Neural cell (in vitro differentiated cells): ENCODE measurements at regions not wholly inside any gene's neighbourhood (a gene's known extent, or its start where the extent isn't known, plus 50 kb on each side); places are given as distances from the start of the nearest gene placed in this dataset.

Experiments used
- H2AFZ ChIP-seq: fragments of 200-600, 300-800 bp; sonication (generic), shearing (Covaris generic); 2 replicates; pipeline ENCODE4 v1.6.0; 2014; ENCODE audit warnings: low read depth, mild to moderate bottlenecking, antibody characterized with exemption, low read length, moderate library complexity
- H3F3A ChIP-seq: fragments of 200-600 bp; shearing (Covaris generic); 2 replicates; pipeline ENCODE4 v1.6.1; 2016; ENCODE audit warnings: mild to moderate bottlenecking, moderate library complexity, mixed read lengths, antibody characterized with exemption, low read length; ENCODE audit not compliant: insufficient read depth, poor library complexity, severe bottlenecking
- H3K27ac ChIP-seq: fragments of 200-600, 300-800 bp; sonication (generic), shearing (Covaris generic); 2 replicates; pipeline ENCODE4 v1.5.1; 2014; ENCODE audit warnings: mild to moderate bottlenecking, low read length, moderate library complexity
- H3K27me3 ChIP-seq: fragments of 300-800, 200-600 bp; sonication (generic), shearing (Covaris generic); 2 replicates; pipeline ENCODE4 v1.6.0; 2014; ENCODE audit warnings: mild to moderate bottlenecking, low read depth, low read length, moderate library complexity; ENCODE audit not compliant: insufficient read depth
- H3K36me3 ChIP-seq: fragments of 300-800, 200-600 bp; sonication (generic), shearing (Covaris generic); 2 replicates; pipeline ENCODE4 v1.5.1; 2014; ENCODE audit warnings: mild to moderate bottlenecking, antibody characterized with exemption, low read length, moderate library complexity; ENCODE audit not compliant: insufficient read depth
- H3K4me2 ChIP-seq: fragments of 300-800, 200-600 bp; sonication (generic), shearing (Covaris generic); 2 replicates; pipeline ENCODE4 v1.6.0; 2014; ENCODE audit warnings: mild to moderate bottlenecking, low read length
- H3K4me3 ChIP-seq: fragments of 300-800, 200-600 bp; sonication (generic), shearing (Covaris generic); 2 replicates; pipeline ENCODE4 v1.5.1; 2014; ENCODE audit warnings: mild to moderate bottlenecking, low read length, moderate library complexity
- H3K79me2 ChIP-seq: fragments of 200-600 bp; shearing (Covaris generic); replicated peaks from 2 replicates; pipeline ENCODE4 v1.6.0; 2014; ENCODE audit warnings: mild to moderate bottlenecking, low read length, moderate library complexity; ENCODE audit not compliant: insufficient read depth
- H3K9ac ChIP-seq: fragments of 300-800, 200-600 bp; sonication (generic), shearing (Covaris generic); 2 replicates; pipeline ENCODE4 v1.6.1; 2016; ENCODE audit warnings: mild to moderate bottlenecking, low read length, mixed read lengths
- H3K9me2 ChIP-seq: fragments of 200-600 bp; shearing (Covaris generic); 2 replicates; pipeline ENCODE4 v1.6.1; 2016; ENCODE audit warnings: mild to moderate bottlenecking, low read length, mixed read lengths; ENCODE audit not compliant: insufficient read depth
- H3K9me3 ChIP-seq: fragments of 200-600, 300-800 bp; sonication (generic), shearing (Covaris generic); 2 replicates; pipeline ENCODE4 v1.6.1; 2016; ENCODE audit warnings: mild to moderate bottlenecking, mixed run types, low read length, moderate library complexity, mixed read lengths
- H4K20me1 ChIP-seq: fragments of 200-600 bp; shearing (Covaris generic); 2 replicates; pipeline ENCODE4 v1.6.1; 2016; ENCODE audit warnings: mild to moderate bottlenecking, mixed run types; ENCODE audit not compliant: insufficient read depth
- EP300 ChIP-seq: fragments of 450-650 bp; conservative IDR thresholded peaks from 2 replicates; pipeline ENCODE4 v1.6.1; 2014; ENCODE audit warnings: antibody characterized with exemption, mild to moderate bottlenecking, moderate library complexity; ENCODE audit not compliant: poor library complexity, severe bottlenecking
- EZH2 ChIP-seq: fragments of 200-600, 300-800 bp; shearing (Covaris generic), sonication (generic); IDR thresholded peaks from 2 replicates; pipeline ENCODE4 v1.6.1; 2014; ENCODE audit warnings: antibody characterized with exemption, low read length, borderline replicate concordance, mild to moderate bottlenecking; ENCODE audit not compliant: insufficient read depth, poor library complexity, severe bottlenecking
- MXI1 ChIP-seq: fragments of 450-650 bp; conservative IDR thresholded peaks from 2 replicates; pipeline ENCODE4 v1.6.1; 2014; ENCODE audit warnings: antibody characterized with exemption, mild to moderate bottlenecking; ENCODE audit not compliant: poor library complexity, severe bottlenecking
- POLR2AphosphoS5 ChIP-seq: IDR thresholded peaks from 2 replicates; pipeline ENCODE4 v1.6.1; 2012
- RAD21 ChIP-seq: fragments of 450-650 bp; conservative IDR thresholded peaks from 2 replicates; pipeline ENCODE4 v1.6.1; 2014; ENCODE audit warnings: antibody characterized with exemption, mild to moderate bottlenecking, moderate library complexity
- SMC3 ChIP-seq: fragments of 450-650 bp; conservative IDR thresholded peaks from 2 replicates; pipeline ENCODE4 v1.6.1; 2014; ENCODE audit warnings: antibody characterized with exemption, mild to moderate bottlenecking, moderate library complexity; ENCODE audit not compliant: poor library complexity
- TAF1 ChIP-seq: IDR thresholded peaks from 2 replicates; pipeline ENCODE4 v1.6.1; 2012; ENCODE audit warnings: low read depth
- TF ChIP-seq, protein P1 (sequence below): fragments of 450-650 bp; IDR thresholded peaks from 2 replicates; pipeline ENCODE4 v1.5.1; 2014; ENCODE audit warnings: antibody characterized with exemption, mild to moderate bottlenecking, moderate library complexity; ENCODE audit not compliant: poor library complexity, severe bottlenecking
- TF ChIP-seq, protein P2 (sequence below): IDR thresholded peaks from 2 replicates; pipeline ENCODE4 v1.6.1; 2012; ENCODE audit warnings: borderline replicate concordance

DNA sequence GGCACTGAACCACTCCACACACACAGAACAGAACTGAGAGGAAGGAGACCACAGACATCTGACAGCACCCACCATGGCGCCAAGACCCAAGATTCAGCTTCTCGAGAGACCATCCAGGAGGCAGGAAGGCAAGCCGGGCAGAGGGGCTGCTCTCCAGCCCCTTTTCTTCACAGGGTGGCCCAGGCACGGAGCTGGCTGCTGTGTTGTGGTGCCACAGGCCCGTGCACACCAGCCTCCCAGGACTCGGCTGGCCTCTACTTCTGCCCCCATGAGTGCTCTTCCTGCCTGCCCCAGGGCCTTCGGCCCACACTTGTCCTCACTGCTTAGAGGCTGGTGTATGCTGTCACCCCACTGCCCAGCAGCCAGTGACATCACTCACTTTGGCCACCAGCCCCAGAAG, 547.6 kb upstream of the RAB6C start:
- H3K27me3 ChIP-seq: no peaks in the 10 kb centered on the region
- H3K36me3 ChIP-seq: no peaks in the 10 kb centered on the region
- no peaks in the 10 kb centered on the region for H3K9me2 ChIP-seq
- TF ChIP-seq MXI1 (no peak), EZH2 (no peak), SMC3 (no peak), POLR2AphosphoS5 (no peak), RAD21 (no peak)
- TF ChIP-seq, protein P1, sequence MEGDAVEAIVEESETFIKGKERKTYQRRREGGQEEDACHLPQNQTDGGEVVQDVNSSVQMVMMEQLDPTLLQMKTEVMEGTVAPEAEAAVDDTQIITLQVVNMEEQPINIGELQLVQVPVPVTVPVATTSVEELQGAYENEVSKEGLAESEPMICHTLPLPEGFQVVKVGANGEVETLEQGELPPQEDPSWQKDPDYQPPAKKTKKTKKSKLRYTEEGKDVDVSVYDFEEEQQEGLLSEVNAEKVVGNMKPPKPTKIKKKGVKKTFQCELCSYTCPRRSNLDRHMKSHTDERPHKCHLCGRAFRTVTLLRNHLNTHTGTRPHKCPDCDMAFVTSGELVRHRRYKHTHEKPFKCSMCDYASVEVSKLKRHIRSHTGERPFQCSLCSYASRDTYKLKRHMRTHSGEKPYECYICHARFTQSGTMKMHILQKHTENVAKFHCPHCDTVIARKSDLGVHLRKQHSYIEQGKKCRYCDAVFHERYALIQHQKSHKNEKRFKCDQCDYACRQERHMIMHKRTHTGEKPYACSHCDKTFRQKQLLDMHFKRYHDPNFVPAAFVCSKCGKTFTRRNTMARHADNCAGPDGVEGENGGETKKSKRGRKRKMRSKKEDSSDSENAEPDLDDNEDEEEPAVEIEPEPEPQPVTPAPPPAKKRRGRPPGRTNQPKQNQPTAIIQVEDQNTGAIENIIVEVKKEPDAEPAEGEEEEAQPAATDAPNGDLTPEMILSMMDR: no peak
- H3K9me3 ChIP-seq: no peaks in the 10 kb centered on the region
- no peak overlapping the region for H3K4me3 ChIP-seq
- H4K20me1 ChIP-seq: no peaks in the 10 kb centered on the region
- no peaks in the 10 kb centered on the region for H3F3A ChIP-seq
- no peak overlapping the region for H3K4me2 ChIP-seq
- H2AFZ ChIP-seq: no peak overlapping the region
- H3K27ac ChIP-seq: no peak overlapping the region
- H3K9ac ChIP-seq: no peak overlapping the region
- no peaks in the 10 kb centered on the region for H3K79me2 ChIP-seq

DNA sequence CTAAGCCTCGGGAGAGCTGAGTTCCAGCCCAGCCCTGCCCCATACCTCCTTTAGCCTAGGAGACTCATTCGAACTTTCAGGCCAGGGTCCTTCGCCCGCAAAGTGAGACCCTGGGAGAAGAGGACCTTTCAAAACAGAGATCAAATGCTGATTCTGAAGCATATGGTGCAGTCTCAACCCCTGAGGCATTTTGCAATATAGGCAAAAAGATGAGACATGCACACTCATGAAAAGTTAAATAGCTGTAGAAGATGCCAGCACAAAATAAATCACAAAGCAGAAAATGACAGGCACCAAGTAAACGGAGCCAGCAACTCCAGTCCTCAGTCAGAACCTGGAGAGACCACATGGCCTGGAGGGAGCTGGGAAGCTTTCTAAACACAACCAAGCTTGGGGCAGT, 542.7 kb upstream of the RAB6C start:
- Histone ChIP-seq H3K4me3 (no peak overlapping the region), H4K20me1 (no peaks in the 10 kb centered on the region), H3K9ac (no peak overlapping the region), H3K27ac (no peak overlapping the region), H3K36me3 (no peaks in the 10 kb centered on the region), H2AFZ (no peak overlapping the region), H3K9me2 (no peaks in the 10 kb centered on the region), H3K4me2 (no peak overlapping the region), H3F3A (no peaks in the 10 kb centered on the region), H3K9me3 (no peaks in the 10 kb centered on the region), H3K27me3 (no peaks in the 10 kb centered on the region), H3K79me2 (no peaks in the 10 kb centered on the region)
- TF ChIP-seq, protein P1: no peak
- TF ChIP-seq RAD21: no peak
- no peak for TF ChIP-seq EP300

DNA sequence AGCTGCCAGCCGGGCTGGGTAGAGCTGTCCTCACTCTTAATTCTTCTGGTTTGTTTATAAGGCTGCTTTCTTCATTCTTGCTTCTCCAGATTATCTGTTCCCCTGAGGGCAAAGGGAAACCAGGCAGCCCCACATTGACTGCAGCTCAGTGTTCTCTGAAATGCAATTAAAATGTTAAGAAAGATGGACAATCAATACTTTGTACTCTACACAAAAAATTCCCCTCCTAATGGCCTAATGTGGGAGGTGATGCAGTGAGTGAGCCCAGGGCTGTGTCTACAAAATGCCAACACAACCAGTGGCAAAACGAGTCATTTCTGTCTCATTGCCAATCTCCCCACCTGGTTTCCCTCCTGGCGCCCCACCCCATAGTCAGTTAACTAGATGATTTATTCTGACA, 541.7 kb upstream of the RAB6C start:
- Histone ChIP-seq H3K9me3 (no peaks in the 10 kb centered on the region), H3K4me2 (no peak overlapping the region), H3K27me3 (no peaks in the 10 kb centered on the region), H3K36me3 (no peaks in the 10 kb centered on the region), H3K9me2 (no peaks in the 10 kb centered on the region), H4K20me1 (no peaks in the 10 kb centered on the region), H3K27ac (no peak overlapping the region), H3K4me3 (no peak overlapping the region), H3K9ac (no peak overlapping the region), H3F3A (no peaks in the 10 kb centered on the region), H2AFZ (no peak overlapping the region), H3K79me2 (no peaks in the 10 kb centered on the region)
- TF ChIP-seq SMC3 (no peak), EZH2 (no peak), MXI1 (no peak), POLR2AphosphoS5 (no peak), TAF1 (no peak)
- TF ChIP-seq, protein P1: no peak
- TF ChIP-seq, protein P2, sequence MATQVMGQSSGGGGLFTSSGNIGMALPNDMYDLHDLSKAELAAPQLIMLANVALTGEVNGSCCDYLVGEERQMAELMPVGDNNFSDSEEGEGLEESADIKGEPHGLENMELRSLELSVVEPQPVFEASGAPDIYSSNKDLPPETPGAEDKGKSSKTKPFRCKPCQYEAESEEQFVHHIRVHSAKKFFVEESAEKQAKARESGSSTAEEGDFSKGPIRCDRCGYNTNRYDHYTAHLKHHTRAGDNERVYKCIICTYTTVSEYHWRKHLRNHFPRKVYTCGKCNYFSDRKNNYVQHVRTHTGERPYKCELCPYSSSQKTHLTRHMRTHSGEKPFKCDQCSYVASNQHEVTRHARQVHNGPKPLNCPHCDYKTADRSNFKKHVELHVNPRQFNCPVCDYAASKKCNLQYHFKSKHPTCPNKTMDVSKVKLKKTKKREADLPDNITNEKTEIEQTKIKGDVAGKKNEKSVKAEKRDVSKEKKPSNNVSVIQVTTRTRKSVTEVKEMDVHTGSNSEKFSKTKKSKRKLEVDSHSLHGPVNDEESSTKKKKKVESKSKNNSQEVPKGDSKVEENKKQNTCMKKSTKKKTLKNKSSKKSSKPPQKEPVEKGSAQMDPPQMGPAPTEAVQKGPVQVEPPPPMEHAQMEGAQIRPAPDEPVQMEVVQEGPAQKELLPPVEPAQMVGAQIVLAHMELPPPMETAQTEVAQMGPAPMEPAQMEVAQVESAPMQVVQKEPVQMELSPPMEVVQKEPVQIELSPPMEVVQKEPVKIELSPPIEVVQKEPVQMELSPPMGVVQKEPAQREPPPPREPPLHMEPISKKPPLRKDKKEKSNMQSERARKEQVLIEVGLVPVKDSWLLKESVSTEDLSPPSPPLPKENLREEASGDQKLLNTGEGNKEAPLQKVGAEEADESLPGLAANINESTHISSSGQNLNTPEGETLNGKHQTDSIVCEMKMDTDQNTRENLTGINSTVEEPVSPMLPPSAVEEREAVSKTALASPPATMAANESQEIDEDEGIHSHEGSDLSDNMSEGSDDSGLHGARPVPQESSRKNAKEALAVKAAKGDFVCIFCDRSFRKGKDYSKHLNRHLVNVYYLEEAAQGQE: no peak
